ENCODE measurements at regions not wholly inside any gene's neighbourhood (a gene's known extent, or its start where the extent isn't known, plus 50 kb on each side); places are given as distances from the start of the nearest gene placed in this dataset.

- no peaks in the 10 kb centered on the region for H3K36me3 ChIP-seq
- no peaks in the 10 kb centered on the region for H3K9me3 ChIP-seq
- no peaks in the 10 kb centered on the region for H3K4me1 ChIP-seq
- H3K27me3 ChIP-seq, result no peaks in the 10 kb centered on the region
- no peak overlapping the region for H3K27ac ChIP-seq
- no peak overlapping the region for H3K4me3 ChIP-seq
- intact Hi-C loops (cut with DNase I), result no loop called here
- no peak for DNase-seq (ENCODE audit: extremely low spot score in 2 of 2)
- no peak for TF ChIP-seq POLR2A (IDR thresholded peaks at IDR 0.05)
- TF ChIP-seq CTCF (IDR thresholded peaks at IDR 0.05), result no peak
- no peak for TF ChIP-seq POLR2AphosphoS5 (IDR thresholded peaks at IDR 0.05; ENCODE audit: insufficient read depth in 1 of 2, low read depth in 1 of 2)
Observed at GRCh38 chr7:49433794-49434193, 339.6 kb upstream of the VWC2 start.

- H3K36me3 ChIP-seq, result no peaks in the 10 kb centered on the region
Observed at GRCh38 chr7:49434846-49435245, 338.6 kb upstream of the VWC2 start.

GRCh38 chr7:49438281-49438680 is 335.2 kb upstream of the VWC2 start:
- H3K36me3 ChIP-seq, result no peaks in the 10 kb centered on the region

More at GRCh38 chr7:49434846-49435245, 338.6 kb upstream of the VWC2 start:
- Histone ChIP-seq H3K27me3 (no peaks in the 10 kb centered on the region), H3K9me3 (no peaks in the 10 kb centered on the region), H3K4me1 (no peaks in the 10 kb centered on the region), H3K4me3 (no peak overlapping the region), H3K27ac (no peak overlapping the region)
- no peak for TF ChIP-seq POLR2AphosphoS5 (IDR thresholded peaks at IDR 0.05; ENCODE audit: insufficient read depth in 1 of 2, low read depth in 1 of 2)
- no peak for TF ChIP-seq POLR2A (IDR thresholded peaks at IDR 0.05)
- TF ChIP-seq CTCF (IDR thresholded peaks at IDR 0.05), result no peak
- intact Hi-C loops (cut with DNase I), result no loop called here
- no peak for DNase-seq (ENCODE audit: extremely low spot score in 2 of 2)

GRCh38 chr7:49443515-49443914 is 329.9 kb upstream of the VWC2 start:
- no peak for TF ChIP-seq POLR2A (IDR thresholded peaks at IDR 0.05)
- no peak for TF ChIP-seq CTCF (IDR thresholded peaks at IDR 0.05)
- TF ChIP-seq POLR2AphosphoS5 (IDR thresholded peaks at IDR 0.05; ENCODE audit: insufficient read depth in 1 of 2, low read depth in 1 of 2), result no peak
- DNase-seq (ENCODE audit: extremely low spot score in 2 of 2), result no peak
- H3K36me3 ChIP-seq, result no peaks in the 10 kb centered on the region
- H3K27ac ChIP-seq, result no peak overlapping the region
- H3K9me3 ChIP-seq, result no peaks in the 10 kb centered on the region
- no peak overlapping the region for H3K4me3 ChIP-seq
- H3K27me3 ChIP-seq, result no peaks in the 10 kb centered on the region
- H3K4me1 ChIP-seq, result no peaks in the 10 kb centered on the region
- intact Hi-C loops (cut with DNase I), result no loop called here

More at GRCh38 chr7:49438281-49438680, 335.2 kb upstream of the VWC2 start:
- no peaks in the 10 kb centered on the region for H3K27me3 ChIP-seq
- H3K9me3 ChIP-seq, result no peaks in the 10 kb centered on the region
- H3K4me1 ChIP-seq, result no peaks in the 10 kb centered on the region
- no peak for TF ChIP-seq POLR2AphosphoS5 (IDR thresholded peaks at IDR 0.05; ENCODE audit: insufficient read depth in 1 of 2, low read depth in 1 of 2)
- no peak for TF ChIP-seq CTCF (IDR thresholded peaks at IDR 0.05)
- no peak for TF ChIP-seq POLR2A (IDR thresholded peaks at IDR 0.05)
- no peak for DNase-seq (ENCODE audit: extremely low spot score in 2 of 2)
- no peak overlapping the region for H3K27ac ChIP-seq
- intact Hi-C loops (cut with DNase I), result no loop called here
- no peak overlapping the region for H3K4me3 ChIP-seq

- Histone ChIP-seq H3K4me1 (no peaks in the 10 kb centered on the region), H3K27me3 (no peaks in the 10 kb centered on the region), H3K4me3 (no peak overlapping the region), H3K9me3 (no peaks in the 10 kb centered on the region), H3K36me3 (no peaks in the 10 kb centered on the region), H3K27ac (no peak overlapping the region)
- intact Hi-C loops (cut with DNase I), result no loop called here
- TF ChIP-seq POLR2AphosphoS5 (IDR thresholded peaks at IDR 0.05; ENCODE audit: insufficient read depth in 1 of 2, low read depth in 1 of 2) (no peak), CTCF (IDR thresholded peaks at IDR 0.05) (no peak), POLR2A (IDR thresholded peaks at IDR 0.05) (no peak)
- DNase-seq (ENCODE audit: extremely low spot score in 2 of 2), result no peak
Observed at GRCh38 chr7:49453486-49453885, 320.0 kb upstream of the VWC2 start.
